GM20000 (cell line): ENCODE measurements at regions not wholly inside any gene's neighbourhood (a gene's known extent, or its start where the extent isn't known, plus 50 kb on each side); places are given as distances from the start of the nearest gene placed in this dataset.

ENCODE experiments used
- DNase-seq: peaks from one replicate; pipeline ENCODE4 v3.0.0; 2012; ENCODE audit warnings: low spot score
- TF ChIP-seq, protein P1 (sequence below): IDR thresholded peaks from 2 replicates; pipeline ENCODE4 v1.5.1; 2012; ENCODE audit warnings: mild to moderate bottlenecking, control low read depth; ENCODE audit errors: extremely low read depth, missing control alignments

DNA sequence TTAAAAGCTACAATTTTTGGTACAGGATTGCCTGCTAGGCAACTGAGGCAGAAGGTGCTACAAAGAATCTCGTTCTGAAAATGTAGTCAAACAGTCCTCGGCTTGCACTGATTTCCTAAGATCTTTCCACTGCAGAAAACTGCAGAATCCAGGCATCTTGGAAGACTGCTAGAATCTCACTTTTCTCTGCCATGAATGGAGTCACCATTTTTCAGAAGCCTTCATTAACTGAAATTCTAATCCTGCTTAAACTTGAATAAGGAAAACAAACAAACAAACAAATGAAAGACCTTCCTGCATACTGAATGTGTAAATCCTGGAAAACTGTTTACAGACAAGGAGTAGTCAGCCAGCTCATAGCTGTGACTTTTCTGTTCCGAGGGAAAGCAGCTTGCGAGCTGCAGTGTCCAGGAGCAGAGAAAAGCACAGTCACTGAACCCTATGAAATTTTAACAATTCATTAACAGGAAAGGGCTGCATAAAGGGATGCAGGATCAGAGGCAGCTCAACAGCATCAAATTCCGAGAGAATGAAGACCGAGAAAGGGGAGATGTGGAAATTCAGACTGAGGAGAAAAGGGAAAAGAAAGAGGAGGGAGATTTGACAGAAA, 210.5 kb upstream of the PIK3C3 start:
- TF ChIP-seq, protein P1, sequence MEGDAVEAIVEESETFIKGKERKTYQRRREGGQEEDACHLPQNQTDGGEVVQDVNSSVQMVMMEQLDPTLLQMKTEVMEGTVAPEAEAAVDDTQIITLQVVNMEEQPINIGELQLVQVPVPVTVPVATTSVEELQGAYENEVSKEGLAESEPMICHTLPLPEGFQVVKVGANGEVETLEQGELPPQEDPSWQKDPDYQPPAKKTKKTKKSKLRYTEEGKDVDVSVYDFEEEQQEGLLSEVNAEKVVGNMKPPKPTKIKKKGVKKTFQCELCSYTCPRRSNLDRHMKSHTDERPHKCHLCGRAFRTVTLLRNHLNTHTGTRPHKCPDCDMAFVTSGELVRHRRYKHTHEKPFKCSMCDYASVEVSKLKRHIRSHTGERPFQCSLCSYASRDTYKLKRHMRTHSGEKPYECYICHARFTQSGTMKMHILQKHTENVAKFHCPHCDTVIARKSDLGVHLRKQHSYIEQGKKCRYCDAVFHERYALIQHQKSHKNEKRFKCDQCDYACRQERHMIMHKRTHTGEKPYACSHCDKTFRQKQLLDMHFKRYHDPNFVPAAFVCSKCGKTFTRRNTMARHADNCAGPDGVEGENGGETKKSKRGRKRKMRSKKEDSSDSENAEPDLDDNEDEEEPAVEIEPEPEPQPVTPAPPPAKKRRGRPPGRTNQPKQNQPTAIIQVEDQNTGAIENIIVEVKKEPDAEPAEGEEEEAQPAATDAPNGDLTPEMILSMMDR = no peak
- no peak for DNase-seq

DNA sequence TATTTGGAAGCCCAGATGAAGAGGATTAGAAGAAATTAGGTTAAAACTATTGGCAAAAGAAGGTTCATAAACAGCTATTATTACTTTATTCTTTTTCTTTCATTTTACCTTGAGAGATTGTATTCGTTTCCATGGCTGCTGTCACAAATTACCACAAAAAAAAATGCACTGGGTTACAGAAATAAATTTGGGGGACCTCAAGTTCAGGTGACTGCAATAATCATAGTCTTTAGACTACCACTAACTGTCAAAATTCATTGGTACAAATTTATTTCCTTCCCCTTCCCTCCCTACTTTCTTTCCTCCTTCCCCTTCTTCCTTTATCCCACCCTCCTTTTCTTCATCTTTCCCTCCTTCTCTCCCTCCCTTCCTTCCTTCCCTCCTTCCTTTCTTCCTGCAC, 217.8 kb upstream of the PIK3C3 start:
- no peak for DNase-seq

DNA sequence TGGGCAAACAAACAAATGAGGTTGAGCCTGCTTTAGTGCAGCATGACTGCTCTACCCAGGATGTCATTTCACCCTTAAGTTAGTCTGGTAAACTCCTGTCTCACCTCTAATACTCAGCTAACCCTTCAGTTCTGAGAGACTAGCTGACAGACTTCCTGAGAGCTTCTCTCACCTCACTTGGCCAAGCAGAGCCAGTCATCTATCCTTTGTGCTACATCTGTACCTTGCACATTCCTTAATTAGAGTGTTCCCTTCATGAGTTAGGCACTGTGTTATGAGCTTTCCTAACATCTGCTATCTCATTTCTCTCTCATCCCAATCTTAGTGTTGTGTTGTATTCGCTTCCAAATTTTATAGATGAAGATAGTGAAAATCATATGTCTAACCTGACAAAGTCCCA, 220.1 kb upstream of the PIK3C3 start:
- DNase-seq = no peak
- TF ChIP-seq, protein P1 = no peak

More for the DNA sequence above, 217.8 kb upstream of the PIK3C3 start:
- TF ChIP-seq, protein P1 = no peak

DNA sequence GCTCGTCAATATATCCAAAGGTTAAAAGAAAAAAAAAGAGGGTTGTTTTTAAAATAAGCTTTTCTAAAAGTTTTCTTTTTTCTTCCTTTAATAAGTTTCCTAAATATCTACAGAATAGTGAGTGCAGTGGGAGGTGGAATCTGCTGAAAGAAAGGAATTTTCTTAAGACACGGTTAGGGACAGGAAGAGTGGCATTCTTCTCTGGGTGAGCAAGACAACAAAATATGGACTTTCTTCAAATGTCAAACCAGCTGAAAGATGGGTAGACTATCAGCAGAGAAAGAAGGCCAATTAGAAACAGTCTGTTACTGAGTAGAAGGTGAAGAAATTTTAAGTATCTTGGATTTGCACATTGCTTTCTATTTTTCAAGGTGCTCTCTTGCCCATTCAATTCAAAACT, 222.7 kb upstream of the PIK3C3 start:
- TF ChIP-seq, protein P1 = no peak

DNA sequence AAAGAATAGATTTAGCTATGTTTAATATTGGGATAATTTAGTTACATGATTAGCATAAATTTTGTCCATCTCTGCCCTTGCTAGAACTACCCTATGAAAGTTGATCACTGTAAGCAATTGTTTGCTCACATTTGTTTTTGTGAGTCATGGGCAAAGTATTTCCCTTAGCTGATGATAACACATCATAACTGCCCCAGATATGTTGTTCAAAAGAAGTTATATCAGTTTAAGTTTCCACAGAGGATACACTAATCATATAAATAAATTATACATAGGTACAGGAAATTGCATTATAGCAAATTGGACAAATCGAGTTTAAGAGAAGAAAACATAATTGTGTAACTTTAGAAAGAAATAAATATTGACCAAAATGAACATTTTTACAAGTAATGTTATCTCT, 223.2 kb upstream of the PIK3C3 start:
- DNase-seq = no peak
- TF ChIP-seq, protein P1 = no peak

More for the DNA sequence above, 222.7 kb upstream of the PIK3C3 start:
- DNase-seq = no peak

DNA sequence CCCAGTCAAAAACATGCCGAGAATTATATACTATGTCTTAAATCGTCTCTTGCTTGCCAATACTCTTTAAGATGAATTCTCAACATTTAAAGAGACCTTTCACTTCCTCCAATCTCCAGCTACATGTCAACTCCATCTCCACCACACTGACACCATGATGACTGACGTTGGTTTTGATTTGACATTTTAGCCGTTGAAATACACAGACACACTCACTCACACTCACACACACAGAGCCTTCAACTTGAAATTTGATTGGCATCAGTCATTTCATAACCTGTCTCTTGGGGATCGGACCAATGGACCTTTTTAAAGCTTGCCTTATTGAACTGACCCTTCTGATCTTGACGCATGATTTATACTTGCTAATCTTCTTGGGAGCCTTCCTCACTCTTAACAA, 230.8 kb upstream of the PIK3C3 start:
- TF ChIP-seq, protein P1 = no peak
- DNase-seq = no peak

DNA sequence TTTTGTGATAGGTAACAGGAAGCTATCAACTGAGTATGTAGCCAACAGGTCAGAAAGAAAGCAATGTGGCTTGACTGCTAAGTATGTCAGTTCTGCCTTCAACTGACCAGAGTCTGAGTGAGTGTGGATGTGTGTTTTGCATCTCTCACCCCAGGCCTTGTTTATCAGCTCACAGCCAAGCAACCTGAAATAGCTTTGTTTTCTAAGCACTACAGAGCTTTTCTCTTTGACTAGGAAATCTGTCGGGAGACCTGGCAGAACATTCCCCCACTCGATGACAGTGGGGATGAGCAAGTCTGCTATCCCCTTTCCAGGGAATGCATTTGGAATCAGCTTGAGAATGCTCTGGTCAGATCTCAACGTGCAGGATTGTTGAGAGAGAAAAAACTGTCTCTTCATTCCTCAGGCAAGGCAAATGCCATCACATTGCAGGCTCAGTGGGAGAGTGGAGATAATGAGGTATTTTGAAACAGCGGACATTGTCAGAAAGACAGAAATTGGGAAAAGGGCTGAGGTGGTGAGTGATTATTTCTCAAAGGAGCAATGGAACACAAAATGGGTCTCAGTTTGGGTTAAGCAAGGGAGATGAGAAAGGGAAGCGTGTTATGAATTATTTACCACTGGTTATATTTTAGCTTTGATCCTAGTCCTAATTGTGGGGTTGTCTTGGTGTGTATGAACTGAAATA, 233.8 kb upstream of the PIK3C3 start:
- no peak for DNase-seq
- TF ChIP-seq, protein P1 = no peak
